ENCODE measurements at regions not wholly inside any gene's neighbourhood (a gene's known extent, or its start where the extent isn't known, plus 50 kb on each side); places are given as distances from the start of the nearest gene placed in this dataset.

- TF ChIP-seq EZH2phosphoT487 (IDR thresholded peaks at IDR 0.05; ENCODE audit: insufficient read depth, low read depth) (no peak), EZH2 (IDR thresholded peaks at IDR 0.05; ENCODE audit: insufficient read depth, poor library complexity, severe bottlenecking) (no peak)
These were observed 296.7 kb upstream of the PTBP2 start for GRCh38 chr1:96424877-96425276.
